ENCODE measurements at regions not wholly inside any gene's neighbourhood (a gene's known extent, or its start where the extent isn't known, plus 50 kb on each side); places are given as distances from the start of the nearest gene placed in this dataset.
A peak's percentile ranks its signal among the peaks of the same experiment; 100 is the strongest.

DNA sequence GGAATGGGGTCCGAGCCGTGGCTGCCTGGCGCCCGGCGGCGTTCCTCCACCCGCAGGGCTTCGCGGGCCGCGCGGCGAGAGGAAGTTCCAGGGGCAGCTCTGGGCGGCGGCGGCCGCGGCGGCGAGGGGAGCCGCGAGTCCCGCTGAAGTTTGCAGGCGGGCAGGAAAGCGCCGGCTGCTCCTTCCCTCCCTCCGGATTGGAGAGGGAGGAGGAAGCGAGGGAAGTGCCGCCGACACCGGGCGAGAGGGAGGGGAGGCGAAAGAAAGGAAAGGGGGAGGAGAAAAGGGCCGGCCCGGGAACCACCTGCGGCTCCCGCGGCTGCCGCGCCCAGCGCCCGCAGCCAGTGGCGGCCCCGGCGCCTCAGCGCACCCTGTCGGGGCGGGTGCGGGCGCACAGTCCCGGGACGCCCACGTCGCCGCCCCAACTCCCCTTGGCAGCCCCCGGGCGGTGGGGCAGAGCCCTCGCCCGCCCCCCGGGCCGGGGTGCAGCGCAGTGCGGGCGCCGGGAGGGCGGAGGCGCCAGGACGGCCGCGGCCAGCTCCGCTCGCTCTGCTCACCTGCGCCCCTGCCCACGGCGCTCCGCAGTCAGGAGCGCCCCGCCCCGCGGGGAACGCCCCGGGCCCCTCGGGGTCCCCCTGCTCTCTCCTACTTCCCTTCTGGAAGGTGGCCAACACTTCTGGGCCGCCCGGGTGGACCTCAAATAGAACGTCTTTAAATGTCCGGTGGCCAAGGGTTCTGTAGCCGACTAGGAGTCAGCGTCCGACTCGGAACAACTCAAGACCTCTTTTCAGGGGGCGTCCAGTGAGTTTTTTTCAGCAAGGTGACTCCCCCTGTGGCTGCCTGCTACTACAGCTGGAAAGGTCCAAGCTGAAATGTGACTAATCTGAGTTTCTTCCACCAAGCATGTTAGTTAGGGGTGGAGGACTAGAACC lies 80.3 kb upstream of the CCDC28A start:
- POLR2A ChIA-PET: interaction anchor here (1.1 to 2.0 kb wide), 3 partner anchors 99 to 120 kb away, joined by 3 to 6 read pairs (median 6); no protein-coding TSS in a partner anchor
- no TSS peak for BruUV-seq (replicated peaks)
- Histone ChIP-seq H3K36me3 (replicated peaks in 1 of 2; ENCODE audit: control insufficient read depth in 1 of 2, insufficient read depth in 2 of 2, low read length in 2 of 2) (no peaks in the 10 kb centered on the region), H3K4me3 (replicated peaks in 1 of 3; ENCODE audit: insufficient read depth in 1 of 3, low read depth in 2 of 3, low read length in 3 of 3) (peak overlapping the region; percentile 87 to 94 (median 90)), H3K9me3 (ENCODE audit: low read length) (no peaks in the 10 kb centered on the region), H3K79me2 (ENCODE audit: insufficient read depth, low read length) (no peaks in the 10 kb centered on the region), H4K20me1 (ENCODE audit: insufficient read depth, low read length) (no peaks in the 10 kb centered on the region), H2AFZ (ENCODE audit: low read length) (no peak overlapping the region), H3K27me3 (ENCODE audit: control insufficient read depth in 1 of 2, insufficient read depth in 2 of 2, low read length in 2 of 2) (peaks cover 0 to 21% of the 10 kb centered on the region in 2 experiments; a peak in 1 of 5 replicates), H3K27ac (ENCODE audit: extremely low read length, insufficient read depth, low read length) (peak overlapping the region; percentile 25), H3K9ac (ENCODE audit: insufficient read depth, low read depth, low read length) (peak overlapping the region; percentile 75), H3K4me2 (ENCODE audit: low read depth, low read length) (peak overlapping the region; percentile 87), H3K4me1 (ENCODE audit: insufficient read depth, low read length) (peaks cover 20% of the 10 kb centered on the region)
- ATAC-seq (peak; percentile 78), FAIRE-seq (no peak), DNase-seq (ENCODE audit: low spot score) (peak; percentile 54)
- intact Hi-C loops (cut with micrococcal nuclease; ENCODE audit: unreplicated experiment) (loop anchor here (1.0 to 5.0 kb wide), 3 partner anchors 73 to 669 kb away; no protein-coding TSS in a partner anchor), in situ Hi-C loops (cut with HindIII; ENCODE audit: extremely low pct_ligation_motif_present, low pct_unique_long_range_greater_than_20kb) (loop anchor here (5.0 to 25.0 kb wide), 2 partner anchors 74 to 669 kb away; partner anchors contain the start of gene CITED2)
- WGBS (ENCODE audit: low lambda C conversion rate): 2% methylated on average over 17 of the region's 92 CpGs
- CTCF ChIA-PET (ENCODE audit: low intra/inter-chr PET ratio, low total read pairs): interaction anchor here (1.6 to 3.3 kb wide), 2 partner anchors 72 to 102 kb away, joined by 3 to 23 read pairs; no protein-coding TSS in a partner anchor
- 0 out of 2 replicates have a peak, but pooled peaks have one; percentile 14 for TF ChIP-seq ZNF709 (CRISPR knock-in tag; IDR thresholded peaks at IDR 0.05)
- TF ChIP-seq ZNF430 (CRISPR knock-in tag; IDR thresholded peaks at IDR 0.05): 0 out of 2 replicates have a peak, but pooled peaks have one; percentile 16
- peak; percentile 67; the same call in 1 of the 2 replicates for TF ChIP-seq ZNF616 (CRISPR knock-in tag; IDR thresholded peaks at IDR 0.05; ENCODE audit: low read depth)
- TF ChIP-seq ZNF501 (CRISPR knock-in tag; IDR thresholded peaks at IDR 0.05): 0 out of 2 replicates have a peak, but pooled peaks have one; percentile 33
- TF ChIP-seq, protein P1, sequence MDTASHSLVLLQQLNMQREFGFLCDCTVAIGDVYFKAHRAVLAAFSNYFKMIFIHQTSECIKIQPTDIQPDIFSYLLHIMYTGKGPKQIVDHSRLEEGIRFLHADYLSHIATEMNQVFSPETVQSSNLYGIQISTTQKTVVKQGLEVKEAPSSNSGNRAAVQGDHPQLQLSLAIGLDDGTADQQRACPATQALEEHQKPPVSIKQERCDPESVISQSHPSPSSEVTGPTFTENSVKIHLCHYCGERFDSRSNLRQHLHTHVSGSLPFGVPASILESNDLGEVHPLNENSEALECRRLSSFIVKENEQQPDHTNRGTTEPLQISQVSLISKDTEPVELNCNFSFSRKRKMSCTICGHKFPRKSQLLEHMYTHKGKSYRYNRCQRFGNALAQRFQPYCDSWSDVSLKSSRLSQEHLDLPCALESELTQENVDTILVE (CRISPR knock-in tag; IDR thresholded peaks at IDR 0.05): peak; percentile 61; the same call in 1 of the 2 replicates
- TF ChIP-seq ZSCAN12 (CRISPR knock-in tag; IDR thresholded peaks at IDR 0.05): no peak
- TF ChIP-seq, protein P2, sequence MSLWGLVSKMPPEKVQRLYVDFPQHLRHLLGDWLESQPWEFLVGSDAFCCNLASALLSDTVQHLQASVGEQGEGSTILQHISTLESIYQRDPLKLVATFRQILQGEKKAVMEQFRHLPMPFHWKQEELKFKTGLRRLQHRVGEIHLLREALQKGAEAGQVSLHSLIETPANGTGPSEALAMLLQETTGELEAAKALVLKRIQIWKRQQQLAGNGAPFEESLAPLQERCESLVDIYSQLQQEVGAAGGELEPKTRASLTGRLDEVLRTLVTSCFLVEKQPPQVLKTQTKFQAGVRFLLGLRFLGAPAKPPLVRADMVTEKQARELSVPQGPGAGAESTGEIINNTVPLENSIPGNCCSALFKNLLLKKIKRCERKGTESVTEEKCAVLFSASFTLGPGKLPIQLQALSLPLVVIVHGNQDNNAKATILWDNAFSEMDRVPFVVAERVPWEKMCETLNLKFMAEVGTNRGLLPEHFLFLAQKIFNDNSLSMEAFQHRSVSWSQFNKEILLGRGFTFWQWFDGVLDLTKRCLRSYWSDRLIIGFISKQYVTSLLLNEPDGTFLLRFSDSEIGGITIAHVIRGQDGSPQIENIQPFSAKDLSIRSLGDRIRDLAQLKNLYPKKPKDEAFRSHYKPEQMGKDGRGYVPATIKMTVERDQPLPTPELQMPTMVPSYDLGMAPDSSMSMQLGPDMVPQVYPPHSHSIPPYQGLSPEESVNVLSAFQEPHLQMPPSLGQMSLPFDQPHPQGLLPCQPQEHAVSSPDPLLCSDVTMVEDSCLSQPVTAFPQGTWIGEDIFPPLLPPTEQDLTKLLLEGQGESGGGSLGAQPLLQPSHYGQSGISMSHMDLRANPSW (CRISPR knock-in tag; IDR thresholded peaks at IDR 0.05; ENCODE audit: borderline replicate concordance): no peak
- 0 out of 2 replicates have a peak, but pooled peaks have one; percentile 10 for TF ChIP-seq KAT7 (CRISPR knock-in tag; IDR thresholded peaks at IDR 0.05; ENCODE audit: borderline replicate concordance)
- TF ChIP-seq TMF1 (CRISPR knock-in tag; IDR thresholded peaks at IDR 0.05; ENCODE audit: low read depth): 0 out of 2 replicates have a peak, but pooled peaks have one; percentile 57
- TF ChIP-seq ETV5 (CRISPR knock-in tag; IDR thresholded peaks at IDR 0.05; ENCODE audit: borderline replicate concordance): peak; percentile 31; the same call in 1 of the 2 replicates
- peak; percentile 26 for TF ChIP-seq TAF1 (CRISPR knock-in tag; IDR thresholded peaks at IDR 0.05)
- 0 out of 2 replicates have a peak, but pooled peaks have one; percentile 10 for TF ChIP-seq ZNF788 (CRISPR knock-in tag; IDR thresholded peaks at IDR 0.05; ENCODE audit: borderline replicate concordance)
- TF ChIP-seq ZNF761 (CRISPR knock-in tag; conservative IDR thresholded peaks at IDR 0.05): peak; percentile 24; the same call in 1 of the 2 replicates
- TF ChIP-seq ISL2 (CRISPR knock-in tag; IDR thresholded peaks at IDR 0.05): peak; percentile 44; the same call in 1 of the 2 replicates
- TF ChIP-seq HIVEP1 (CRISPR knock-in tag; IDR thresholded peaks at IDR 0.05): peak; percentile 77
- TF ChIP-seq FOXA3 (CRISPR knock-in tag; IDR thresholded peaks at IDR 0.05): no peak
- TF ChIP-seq GABPB1 (CRISPR knock-in tag; IDR thresholded peaks at IDR 0.05): peak; percentile 77
- peak; percentile 41; the same call in 1 of the 2 replicates for TF ChIP-seq ZNF773 (CRISPR knock-in tag; IDR thresholded peaks at IDR 0.05; ENCODE audit: borderline replicate concordance)
- no peak for TF ChIP-seq ZBTB7A (CRISPR knock-in tag; IDR thresholded peaks at IDR 0.05)
- TF ChIP-seq ZNF160 (CRISPR knock-in tag; IDR thresholded peaks at IDR 0.05): 0 out of 2 replicates have a peak, but pooled peaks have one; percentile 17
